Right ventricle myocardium superior (tissue), 1 donor: ENCODE measurements at regions not wholly inside any gene's neighbourhood (a gene's known extent, or its start where the extent isn't known, plus 50 kb on each side); places are given as distances from the start of the nearest gene placed in this dataset.

Source experiments
- ATAC-seq: fragments of 200-7000 bp; cut with Tn5 transposase; one replicate; pipeline ENCODE4 v1.9.1; 2020; ENCODE audit warnings: mild to moderate bottlenecking; ENCODE audit not compliant: poor library complexity
- DNase-seq: peaks from one replicate; pipeline ENCODE4 v3.0.0-alpha.2; 2020
- intact Hi-C: fragments of 100-400 bp; cut with DNase I; formaldehyde crosslinking; loops from one replicate; pipeline ENCODE4 v1.11.2; 2022
- donor health status: DM: no; HTN: yes; CAD: no; lungs with severe emphysema.

DNA sequence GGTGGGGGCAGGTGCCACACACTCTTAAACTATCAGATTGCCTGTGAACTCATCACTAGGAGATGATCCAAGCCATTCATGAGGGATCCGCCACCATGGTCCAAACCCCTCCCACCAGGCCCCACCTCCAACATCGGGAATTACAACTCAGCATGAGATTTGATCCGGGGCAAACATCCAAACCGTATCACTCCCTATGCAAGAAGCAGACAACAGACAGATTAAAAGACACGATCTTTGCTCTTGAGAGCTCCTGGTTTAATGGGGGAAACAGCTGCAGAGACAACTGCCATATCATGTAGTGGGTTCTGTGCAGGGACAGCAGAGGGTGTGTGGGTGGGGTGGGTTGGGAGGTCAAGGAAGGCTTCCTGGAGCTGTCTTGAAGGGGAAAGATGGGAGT, 123.6 kb downstream of the EMX2 start:
- DNase-seq (no peak), ATAC-seq (no peak)
- intact Hi-C loops, result no loop called here

DNA sequence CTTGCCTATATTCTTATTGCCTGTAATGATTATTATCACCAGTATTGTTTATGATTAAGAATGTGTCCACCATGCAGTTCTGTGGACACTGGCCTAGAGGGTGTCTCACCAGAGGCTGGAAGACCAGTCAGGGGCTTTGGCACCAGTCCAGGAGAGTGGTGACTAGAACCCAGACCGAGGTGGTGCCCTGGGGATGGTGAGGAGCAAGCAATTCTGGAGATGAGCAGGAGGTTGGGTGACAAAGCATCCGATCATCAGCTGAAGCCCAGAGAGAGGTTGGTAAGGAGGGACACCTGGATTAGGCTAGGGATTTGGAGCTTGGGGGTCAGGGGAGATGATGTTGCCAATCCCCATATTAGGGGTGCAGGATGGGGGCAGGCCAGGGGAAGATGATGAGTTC, 124.4 kb downstream of the EMX2 start:
- ATAC-seq (no peak), DNase-seq (no peak)
- intact Hi-C loops, result no loop called here

GRCh38 chr10:117667831-117668230, 125.3 kb downstream of the EMX2 start:
- ATAC-seq, result no peak
- intact Hi-C loops, result no loop called here
- no peak for DNase-seq

DNA sequence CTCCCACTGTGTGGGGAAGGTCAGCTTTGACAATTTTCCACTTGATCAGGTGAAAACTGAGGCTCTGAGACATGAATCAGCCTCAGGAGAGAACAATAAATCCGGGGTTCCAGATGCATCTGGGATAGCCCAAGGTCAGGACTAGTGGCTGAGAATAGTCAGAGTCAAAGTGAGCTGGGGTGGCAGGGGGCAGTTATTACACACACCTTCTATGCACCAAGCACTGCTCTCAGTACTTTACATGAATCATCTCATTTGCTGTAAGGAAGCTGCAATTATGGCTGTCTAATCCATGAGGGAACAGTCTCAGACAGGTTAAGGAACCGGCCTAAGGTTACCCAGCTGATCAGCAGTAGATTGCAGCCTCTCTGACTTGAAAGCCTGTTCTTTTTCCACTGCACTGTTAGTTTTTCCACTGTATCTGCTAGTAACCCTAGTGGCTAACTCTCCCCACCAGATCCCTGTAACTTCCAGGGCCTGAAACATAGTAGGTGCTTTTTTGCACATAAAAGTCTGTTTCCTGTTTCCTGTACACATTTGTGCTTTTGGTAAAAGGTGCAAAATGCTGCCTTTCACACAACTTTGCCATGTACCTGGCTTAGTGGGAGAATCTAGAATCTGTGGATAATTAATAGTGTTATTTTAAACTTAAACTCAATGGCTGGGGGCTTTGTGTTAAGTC, 125.9 kb downstream of the EMX2 start:
- no peak for DNase-seq
- intact Hi-C loops, result no loop called here
- no peak for ATAC-seq

DNA sequence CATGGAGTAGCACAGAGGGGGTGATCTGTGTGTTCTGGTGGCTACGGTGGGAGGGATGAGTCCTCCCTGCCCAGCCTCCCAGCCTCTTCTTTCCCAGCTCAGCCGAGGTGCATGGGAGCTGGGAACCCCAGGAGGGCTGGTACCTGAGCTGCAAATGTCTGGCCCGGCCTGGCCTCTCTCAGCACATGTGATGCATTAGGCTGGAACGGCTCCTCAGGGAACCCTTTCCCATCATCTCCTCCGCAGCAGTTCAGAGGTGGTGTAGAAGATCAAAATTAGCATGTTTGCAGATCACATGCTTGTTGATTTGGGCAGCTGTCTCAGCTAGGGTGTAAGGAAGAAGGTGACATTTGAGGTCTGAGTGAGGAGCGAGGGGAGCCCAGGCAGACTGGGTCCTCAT, 126.6 kb downstream of the EMX2 start:
- intact Hi-C loops, result no loop called here
- no peak for ATAC-seq

GRCh38 chr10:117670116-117670904, 127.8 kb downstream of the EMX2 start:
- intact Hi-C loops, result no loop called here
- DNase-seq (no peak), ATAC-seq (no peak)

More for the DNA sequence above, 126.6 kb downstream of the EMX2 start:
- DNase-seq, result no peak

GRCh38 chr10:117673230-117674010, 130.9 kb downstream of the EMX2 start:
- intact Hi-C loops, result no loop called here
- DNase-seq (no peak), ATAC-seq (no peak)

GRCh38 chr10:117674201-117674600, 131.7 kb downstream of the EMX2 start:
- no peak for ATAC-seq
- intact Hi-C loops, result no loop called here

GRCh38 chr10:117674646-117675045, 132.1 kb downstream of the EMX2 start:
- intact Hi-C loops, result no loop called here
- ATAC-seq (no peak), DNase-seq (no peak)

More at GRCh38 chr10:117674201-117674600, 131.7 kb downstream of the EMX2 start:
- DNase-seq, result no peak

GRCh38 chr10:117675514-117676055, 133.0 kb downstream of the EMX2 start:
- intact Hi-C loops, result no loop called here
- DNase-seq, result no peak

DNA sequence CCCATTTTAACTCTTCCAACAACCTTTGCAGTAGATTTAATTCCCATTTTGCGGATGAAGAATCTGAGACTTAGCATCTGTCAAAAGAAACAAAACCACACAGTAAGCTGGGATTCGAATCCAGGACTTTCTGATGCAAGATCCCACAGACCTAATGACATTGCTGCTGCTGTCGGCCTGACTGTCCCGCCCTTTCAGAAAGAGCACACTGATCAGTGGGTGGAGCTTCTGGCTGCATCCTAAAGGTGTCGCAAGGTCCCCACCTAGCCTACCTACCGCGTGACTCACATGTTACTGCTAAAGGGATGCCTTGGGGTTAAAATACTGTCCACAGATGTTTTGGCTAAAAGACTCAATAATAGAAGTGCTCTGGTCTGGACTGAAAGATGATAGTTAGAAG, 134.7 kb downstream of the EMX2 start:
- DNase-seq (no peak), ATAC-seq (no peak)
- intact Hi-C loops, result no loop called here

More at GRCh38 chr10:117675514-117676055, 133.0 kb downstream of the EMX2 start:
- no peak for ATAC-seq

DNA sequence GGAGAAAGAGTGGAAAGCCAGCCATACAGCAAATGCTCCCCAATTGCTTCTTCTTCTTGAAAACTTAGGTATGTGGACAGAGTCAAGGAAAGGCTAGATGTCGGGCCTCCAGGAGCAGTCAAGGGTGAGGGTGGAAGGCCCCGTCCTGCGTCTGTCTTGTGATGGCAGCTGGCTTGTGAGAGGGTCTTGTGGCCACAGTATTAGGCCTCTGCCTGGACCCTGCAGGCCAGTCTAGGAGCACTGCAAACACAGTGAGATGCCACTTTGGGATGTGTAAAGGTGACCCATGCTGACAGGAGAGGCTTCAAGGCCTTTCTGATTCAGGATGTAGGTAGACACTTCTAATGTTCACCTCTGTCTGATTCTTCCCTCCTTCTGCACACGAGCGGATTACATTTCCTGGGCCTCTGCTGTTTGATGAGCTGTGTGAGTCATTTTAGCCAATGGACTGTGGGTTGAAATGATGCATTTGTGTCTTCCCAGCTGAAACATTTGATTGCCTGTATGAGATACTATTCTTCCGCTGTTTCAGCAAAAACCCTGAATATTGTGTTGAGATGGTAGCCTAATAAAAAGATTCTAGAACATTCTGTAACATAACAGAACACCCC, 135.4 kb downstream of the EMX2 start:
- intact Hi-C loops, result no loop called here
- DNase-seq, result no peak
- no peak for ATAC-seq

DNA sequence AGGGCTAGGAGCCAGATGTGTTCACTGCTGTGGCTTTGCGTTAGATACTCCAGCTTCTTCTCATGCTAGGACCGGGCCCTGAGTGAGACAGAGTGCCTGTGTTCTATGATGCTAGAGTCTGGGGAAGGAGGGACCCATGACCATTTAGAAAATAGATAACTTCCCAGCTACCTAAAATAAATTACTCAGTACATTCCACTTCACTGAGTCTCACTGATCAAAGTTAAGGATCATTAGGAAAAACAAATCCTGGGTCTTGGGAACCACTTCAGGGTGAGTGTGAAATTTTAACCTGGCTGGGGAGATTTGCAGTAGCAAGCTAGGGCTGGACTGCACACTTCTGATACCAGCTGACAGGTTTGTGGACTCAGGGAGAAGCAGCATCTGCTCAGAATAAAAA, 138.1 kb downstream of the EMX2 start:
- ATAC-seq, result no peak
- no peak for DNase-seq
- intact Hi-C loops, result no loop called here

DNA sequence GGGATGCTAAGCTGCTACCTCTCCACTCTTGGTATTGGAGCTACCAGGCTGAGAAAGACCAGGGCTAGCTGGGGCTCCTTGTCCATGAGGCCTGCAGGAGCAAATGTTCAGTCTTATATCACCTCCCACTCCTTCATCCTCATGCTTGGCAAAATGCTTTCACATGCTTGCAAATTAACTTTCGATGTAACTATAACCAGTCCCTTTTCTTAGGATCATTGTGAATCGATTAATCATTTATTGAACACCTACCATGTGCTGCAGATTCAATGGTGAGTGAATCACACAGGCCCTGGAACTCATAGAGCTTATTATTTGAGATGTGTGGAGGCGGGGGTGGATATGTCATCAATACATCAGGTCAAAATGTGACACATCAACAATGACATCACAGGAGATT, 138.6 kb downstream of the EMX2 start:
- no peak for ATAC-seq
- intact Hi-C loops, result no loop called here

DNA sequence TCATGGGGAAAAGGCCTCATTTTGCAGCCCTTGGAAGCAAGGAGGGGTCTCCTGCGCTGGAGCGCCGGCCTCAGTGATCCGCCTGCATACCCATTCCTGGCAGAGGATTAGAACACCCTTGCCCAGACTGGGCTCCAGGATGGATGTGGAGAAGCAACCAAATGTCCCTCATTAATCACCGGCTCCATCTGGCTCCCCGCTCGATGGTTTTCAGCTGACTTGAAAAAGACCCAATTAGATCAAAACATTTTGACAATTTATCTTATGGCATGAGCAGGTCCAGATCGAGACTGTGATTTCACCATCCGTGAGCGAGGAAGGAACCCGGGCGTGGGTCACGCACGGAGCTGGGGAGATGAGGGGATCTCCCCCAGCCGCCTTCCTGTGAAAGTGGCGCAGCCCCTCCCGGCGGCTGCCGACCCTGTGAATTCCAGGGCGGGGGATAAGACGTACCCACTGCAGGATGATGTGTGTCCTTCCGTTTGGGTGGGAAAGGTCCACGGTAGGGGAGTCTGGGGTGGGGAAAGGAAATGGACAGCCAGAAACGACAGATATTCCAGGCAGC, 141.6 kb downstream of the EMX2 start:
- ATAC-seq, result no peak
- intact Hi-C loops, result no loop called here
- DNase-seq, result no peak

More for the DNA sequence above, 138.6 kb downstream of the EMX2 start:
- DNase-seq, result no peak

- ATAC-seq, result no peak
- intact Hi-C loops, result no loop called here
- DNase-seq, result peak; percentile 64
These were observed 142.2 kb downstream of the EMX2 start for GRCh38 chr10:117684672-117685211.

- intact Hi-C loops, result no loop called here
- ATAC-seq (no peak), DNase-seq (no peak)
These were observed 142.9 kb downstream of the EMX2 start for GRCh38 chr10:117685431-117685830.

GRCh38 chr10:117686606-117687005, 144.1 kb downstream of the EMX2 start:
- intact Hi-C loops, result no loop called here
- ATAC-seq, result no peak
- DNase-seq, result no peak
